GM18499 (cell line): ENCODE measurements at regions not wholly inside any gene's neighbourhood (a gene's known extent, or its start where the extent isn't known, plus 50 kb on each side); places are given as distances from the start of the nearest gene placed in this dataset.

Source experiments
- ATAC-seq: cut with Tn5 transposase; IDR thresholded peaks from one replicate; pipeline ENCODE4 v1.9.1; 2021; ENCODE audit warnings: moderate number of reproducible peaks; ENCODE audit not compliant: insufficient read depth, unreplicated experiment

- ATAC-seq, result no peak
Observed at GRCh38 chr4:132502096-132502552, 647.0 kb upstream of the PCDH10 start.

- no peak for ATAC-seq
Observed at GRCh38 chr4:132504438-132504837, 644.7 kb upstream of the PCDH10 start.

GRCh38 chr4:132506568-132506967 lies 642.5 kb upstream of the PCDH10 start:
- ATAC-seq, result no peak

- ATAC-seq, result no peak
Observed at GRCh38 chr4:132513491-132513890, 635.6 kb upstream of the PCDH10 start.

- ATAC-seq, result no peak
Observed at GRCh38 chr4:132526652-132527051, 622.4 kb upstream of the PCDH10 start.

GRCh38 chr4:132527817-132528216 lies 621.3 kb upstream of the PCDH10 start:
- no peak for ATAC-seq

GRCh38 chr4:132530861-132531260 lies 618.2 kb upstream of the PCDH10 start:
- no peak for ATAC-seq

DNA sequence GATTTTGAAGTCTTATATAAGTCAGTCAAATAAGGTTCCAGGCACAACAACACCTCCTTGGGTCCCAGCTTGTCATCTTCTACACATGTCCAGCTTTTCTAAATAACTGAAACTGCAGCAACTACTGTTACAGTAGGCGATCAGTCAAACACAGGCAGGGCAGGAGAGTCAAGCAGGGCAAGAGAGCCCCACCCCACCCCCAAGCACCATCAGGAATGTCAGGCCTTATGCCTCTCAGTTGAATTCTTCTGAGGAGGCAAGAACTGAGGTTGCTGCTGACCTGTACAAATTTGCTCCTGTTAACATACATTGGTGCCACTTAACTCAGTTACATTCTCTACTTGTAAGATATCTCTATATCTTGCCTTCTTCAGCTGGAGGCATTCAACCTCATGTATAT lies 608.8 kb upstream of the PCDH10 start:
- no peak for ATAC-seq

- no peak for ATAC-seq
Observed at GRCh38 chr4:132540797-132541196, 608.3 kb upstream of the PCDH10 start.

DNA sequence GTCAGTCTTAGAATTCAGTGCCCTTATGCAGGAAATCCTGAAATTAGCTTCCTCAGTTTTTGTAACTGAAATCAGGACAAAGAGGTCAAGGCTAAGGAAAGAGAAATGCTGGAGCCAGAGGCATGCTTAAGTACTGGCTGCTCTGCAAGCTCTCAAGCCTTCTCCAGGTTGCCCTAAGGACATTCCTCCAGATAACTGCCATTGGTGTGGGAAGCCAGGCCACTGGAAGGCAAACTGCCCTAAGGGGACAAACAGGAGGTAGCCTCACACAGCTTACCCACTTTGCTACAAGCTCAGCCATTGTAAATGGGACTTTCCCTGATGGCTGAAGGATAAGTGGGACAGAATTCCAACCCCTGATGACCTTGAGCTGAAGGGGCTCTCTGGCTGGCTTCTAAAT lies 606.9 kb upstream of the PCDH10 start:
- ATAC-seq, result no peak

GRCh38 chr4:132548463-132548862 lies 600.6 kb upstream of the PCDH10 start:
- ATAC-seq, result no peak

DNA sequence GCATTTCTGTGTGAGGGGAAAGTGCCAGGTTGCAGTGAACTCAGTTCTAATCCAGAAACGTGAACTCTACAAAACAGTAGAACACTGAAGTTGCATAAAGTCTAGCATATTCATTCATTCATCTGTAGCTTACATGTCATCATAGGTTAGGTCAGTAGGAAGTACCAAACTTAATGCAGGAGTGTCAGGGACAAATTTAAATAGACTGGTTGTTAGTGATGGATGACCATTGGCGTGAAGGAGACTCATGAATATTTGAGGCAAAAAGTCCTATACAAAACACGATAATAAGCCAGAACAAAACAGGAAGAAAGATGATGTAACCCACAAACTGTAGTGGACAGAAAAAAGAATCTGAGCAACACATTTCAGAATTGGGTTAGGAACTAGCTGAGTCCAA lies 592.8 kb upstream of the PCDH10 start:
- no peak for ATAC-seq

DNA sequence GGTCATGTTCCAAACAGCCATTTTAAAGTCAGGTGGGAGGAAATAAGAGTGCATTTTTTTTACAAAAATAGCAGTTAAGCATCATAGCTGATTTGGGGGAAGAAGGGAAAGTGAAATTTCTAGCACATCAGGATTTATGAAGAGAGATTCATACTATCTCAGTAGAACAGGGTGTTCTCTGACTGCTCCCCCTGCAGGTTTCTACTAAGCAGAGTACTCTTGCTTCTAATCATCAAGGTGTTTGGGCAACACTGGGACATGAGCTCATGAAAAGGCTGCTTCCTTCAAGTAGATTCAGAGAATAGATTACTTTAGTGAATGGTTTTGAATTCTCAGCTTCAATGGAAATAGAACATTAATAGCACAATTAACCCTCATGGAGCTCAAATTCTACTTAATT lies 591.4 kb upstream of the PCDH10 start:
- no peak for ATAC-seq

DNA sequence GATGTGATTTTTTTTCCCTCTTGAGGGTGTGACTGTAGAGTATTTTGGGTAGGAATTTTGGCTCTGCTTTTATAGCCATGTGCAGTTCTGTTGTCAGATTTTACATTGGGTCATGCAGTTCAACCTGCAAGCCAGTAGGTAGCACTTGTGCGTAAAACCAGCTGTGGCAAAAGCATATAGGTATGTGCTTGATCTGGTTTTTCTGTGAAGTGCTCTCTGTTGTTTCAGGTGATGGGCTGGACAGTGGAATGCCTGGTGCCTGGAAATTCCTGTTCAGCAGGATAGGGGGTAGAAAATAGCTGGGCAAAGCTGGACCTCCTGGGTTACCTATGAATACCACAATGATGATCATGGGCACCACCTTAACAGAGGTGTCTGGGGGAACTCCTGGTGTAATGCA lies 584.2 kb upstream of the PCDH10 start:
- no peak for ATAC-seq

DNA sequence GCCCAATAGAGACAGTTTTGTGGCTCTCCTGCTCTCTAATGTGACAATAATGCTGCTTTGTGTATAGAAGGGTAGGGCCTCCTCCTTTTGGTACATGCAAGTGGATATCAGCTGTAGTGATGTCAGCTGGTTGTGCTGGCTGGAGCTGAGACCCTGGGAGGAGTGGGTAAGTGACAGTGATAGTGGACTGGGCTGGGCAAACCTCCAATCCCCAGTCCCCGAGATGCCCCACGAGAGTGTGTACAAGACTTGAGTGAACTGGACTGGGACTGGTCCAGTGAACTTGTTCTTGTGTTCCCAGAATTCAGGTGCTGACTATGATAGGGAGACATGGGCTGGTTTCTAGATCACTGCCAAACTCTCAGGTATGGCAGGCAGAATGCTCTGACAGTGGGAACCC lies 583.6 kb upstream of the PCDH10 start:
- no peak for ATAC-seq

DNA sequence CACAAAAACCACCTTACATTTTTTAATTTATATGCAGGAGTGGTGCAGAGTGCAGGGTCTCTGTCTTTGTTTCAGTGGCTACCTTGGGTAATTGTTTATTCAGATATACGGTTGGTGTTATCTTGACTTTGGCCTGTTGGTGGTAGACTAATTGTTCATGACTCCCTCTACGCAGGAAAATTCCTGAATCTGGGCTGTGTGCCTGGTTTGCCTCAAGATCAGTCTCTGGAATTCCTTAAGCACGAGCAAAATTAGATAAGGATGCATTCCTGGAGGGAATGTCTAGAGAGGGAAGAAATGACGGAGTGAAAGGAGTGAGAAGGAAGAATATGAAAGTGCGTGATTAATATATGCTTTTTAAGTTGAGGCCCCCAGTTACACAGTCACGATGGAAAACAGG lies 576.9 kb upstream of the PCDH10 start:
- no peak for ATAC-seq

DNA sequence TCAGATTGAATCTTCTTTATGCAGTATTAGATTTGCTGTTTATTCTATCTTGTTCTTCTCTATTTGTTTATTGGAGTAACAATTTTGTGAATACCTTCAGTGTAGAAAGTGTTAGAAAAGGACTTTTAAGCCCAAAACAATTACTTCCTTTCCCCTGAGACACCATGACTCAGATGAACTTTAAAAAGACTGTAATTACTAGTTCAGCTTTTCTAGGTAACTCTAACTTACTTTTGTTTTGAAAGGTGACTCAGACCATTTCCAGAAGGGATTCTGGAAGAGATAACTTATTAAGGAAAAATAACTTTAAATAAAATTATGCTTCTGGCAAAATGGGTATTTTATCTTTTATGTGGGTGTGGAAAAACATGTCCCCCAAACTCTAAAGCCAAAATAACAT lies 561.5 kb upstream of the PCDH10 start:
- ATAC-seq, result no peak

DNA sequence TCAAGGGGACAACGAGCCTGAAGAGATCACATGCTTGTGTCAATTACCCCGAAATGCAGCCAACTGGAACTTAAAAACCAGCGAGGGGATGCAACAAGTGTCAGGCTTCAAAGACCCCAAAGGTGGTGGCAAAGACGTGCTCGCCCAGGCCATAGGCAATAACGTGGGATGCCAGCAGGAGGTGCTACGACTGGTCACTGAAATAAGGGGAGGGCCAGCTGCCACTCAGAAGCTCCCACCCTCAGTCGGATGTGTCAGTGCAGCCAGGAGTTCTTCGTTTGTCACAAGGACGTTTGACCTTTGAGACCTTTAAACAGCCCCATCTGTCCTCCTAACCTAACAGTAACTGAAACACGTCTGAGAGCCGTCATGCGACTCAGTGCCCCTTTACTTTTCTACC lies 556.8 kb upstream of the PCDH10 start:
- ATAC-seq, result no peak

DNA sequence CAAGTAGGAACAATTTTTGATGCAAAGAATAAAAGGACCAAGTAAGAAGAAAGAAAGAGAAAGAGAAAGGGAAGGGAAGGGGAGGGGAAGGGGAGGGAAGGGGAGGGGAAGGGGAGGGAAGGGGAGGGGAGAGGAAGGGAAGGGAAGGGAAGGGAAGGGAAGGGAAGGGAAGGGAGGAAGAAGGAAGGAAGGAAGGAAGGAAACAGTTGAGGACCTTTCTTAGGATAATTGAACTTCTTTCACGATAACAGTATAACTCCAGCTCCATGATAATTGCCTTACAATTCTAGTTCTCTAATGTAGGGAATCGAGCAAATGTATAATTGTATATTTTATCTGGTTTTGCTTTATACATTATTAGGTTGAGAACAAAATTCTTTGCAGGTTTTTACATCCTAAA lies 556.2 kb upstream of the PCDH10 start:
- ATAC-seq, result no peak

DNA sequence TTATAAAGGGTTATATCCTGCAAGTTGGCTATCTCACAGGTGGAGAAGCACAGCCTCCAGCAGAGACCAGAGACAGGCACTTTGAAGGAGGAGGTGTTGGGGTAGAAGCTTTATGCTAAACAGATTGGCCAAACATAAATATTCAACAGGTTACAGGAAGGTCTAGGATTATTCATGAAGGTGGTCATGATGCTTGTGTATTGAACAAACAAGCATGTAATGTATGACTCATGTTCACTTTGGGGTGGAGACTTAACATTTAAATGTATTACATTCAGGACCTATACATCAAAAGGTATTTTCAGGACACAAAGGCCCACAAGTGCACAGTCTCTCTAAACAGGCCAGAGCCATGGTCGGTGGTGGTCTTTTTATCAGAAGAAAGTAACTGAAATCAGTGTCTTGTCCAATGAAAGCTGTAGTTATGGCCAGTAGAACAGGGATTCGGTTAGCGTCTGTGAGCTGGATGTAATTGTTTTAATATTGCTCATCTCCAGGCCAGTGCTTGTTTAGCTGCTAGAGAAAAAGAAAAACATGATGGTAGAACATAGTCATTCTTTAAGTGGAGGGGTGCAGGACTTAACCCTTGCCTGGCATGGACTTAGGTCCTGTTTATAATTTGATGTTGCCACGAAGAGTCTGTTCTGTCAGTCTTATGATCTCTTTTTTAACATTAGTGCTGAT lies 555.2 kb upstream of the PCDH10 start:
- ATAC-seq, result no peak

GRCh38 chr4:132596186-132596585 lies 552.9 kb upstream of the PCDH10 start:
- no peak for ATAC-seq

GRCh38 chr4:132605551-132605950 lies 543.5 kb upstream of the PCDH10 start:
- ATAC-seq, result no peak

GRCh38 chr4:132614682-132615081 lies 534.4 kb upstream of the PCDH10 start:
- ATAC-seq, result no peak
